IMR-90 (cell line): ENCODE measurements at regions not wholly inside any gene's neighbourhood (a gene's known extent, or its start where the extent isn't known, plus 50 kb on each side); places are given as distances from the start of the nearest gene placed in this dataset.

ENCODE experiments used
- ATAC-seq: fragments of 200-7000 bp; cut with Tn5 transposase; 2 replicates; pipeline ENCODE4 v1.9.1; 2020; ENCODE audit warnings: low read depth, mild to moderate bottlenecking, moderate library complexity
- BruUV-seq: library from RNA; stranded (reverse); fragments of 400-500 nt; replicated peaks from 2 replicates; lab custom pipeline; 2021; lab: Mats Ljungman, UMichigan
- CTCF ChIA-PET: fragments of 300-600 bp; formaldehyde crosslinking; extraction: SDS; loops from one replicate; lab custom pipeline; 2021; ENCODE audit warnings: antibody characterized with exemption; lab: Yijun Ruan, JAX
- POLR2A ChIA-PET: fragments of 300-600 bp; sonication (Branson Sonifier 250); formaldehyde crosslinking; loops from one replicate; lab custom pipeline; 2022; ENCODE audit warnings: antibody characterized with exemption; ENCODE audit not compliant: unreplicated experiment; lab: Charles Lee
- DNase-seq: peaks from one replicate; pipeline ENCODE4 v3.0.0; 2013
- H2AFZ ChIP-seq: replicated peaks from 2 replicates; pipeline ENCODE3; 2013; ENCODE audit warnings: low read length, mild to moderate bottlenecking; ENCODE audit not compliant: poor library complexity
- H2AK5ac ChIP-seq: 2 replicates; pipeline ENCODE4 v1.6.1; 2013; ENCODE audit warnings: low read depth, low read length, inconsistent platforms
- H2AK9ac ChIP-seq: replicated peaks from 2 replicates; pipeline ENCODE3; 2013; ENCODE audit warnings: mild to moderate bottlenecking, low read depth, low read length, moderate library complexity; ENCODE audit not compliant: poor library complexity
- H2BK120ac ChIP-seq: 2 replicates; pipeline ENCODE4 v1.6.1; 2013; ENCODE audit warnings: low read depth, low read length, inconsistent platforms
- H2BK15ac ChIP-seq: 3 replicates; pipeline ENCODE4 v1.6.1; 2013; ENCODE audit warnings: low read depth, low read length, inconsistent platforms
- H2BK20ac ChIP-seq: 2 replicates; pipeline ENCODE4 v1.6.1; 2013; ENCODE audit warnings: low read depth, mild to moderate bottlenecking, inconsistent platforms, low read length, moderate library complexity
- H2BK5ac ChIP-seq: 2 replicates; pipeline ENCODE4 v1.6.1; 2013; ENCODE audit warnings: mild to moderate bottlenecking, low read depth, low read length, inconsistent platforms; ENCODE audit not compliant: poor library complexity, severe bottlenecking
- H3K14ac ChIP-seq: replicated peaks from 2 replicates; pipeline ENCODE4 v1.6.1; 2013; ENCODE audit warnings: low read depth, low read length, inconsistent platforms
- H3K18ac ChIP-seq: 2 replicates; pipeline ENCODE4 v1.6.1; 2013; ENCODE audit warnings: low read depth, low read length, control low read depth
- H3K23ac ChIP-seq: 2 replicates; pipeline ENCODE4 v1.6.1; 2013; ENCODE audit warnings: low read depth, low read length, inconsistent platforms
- H3K27ac ChIP-seq: 2 replicates; pipeline ENCODE4 v1.5.1; 2013; ENCODE audit warnings: mild to moderate bottlenecking, control low read depth, low read length; ENCODE audit not compliant: insufficient read depth
- H3K27me3 ChIP-seq: 2 replicates; pipeline ENCODE4 v1.6.1; 2013; ENCODE audit warnings: low read length; ENCODE audit not compliant: control insufficient read depth, insufficient read depth
- H3K36me3 ChIP-seq: 2 replicates; pipeline ENCODE4 v1.6.1; 2013; ENCODE audit warnings: low read length, mixed read lengths; ENCODE audit not compliant: control insufficient read depth, insufficient read depth
- H3K4ac ChIP-seq: 2 replicates; pipeline ENCODE4 v1.6.1; 2013; ENCODE audit warnings: low read depth, low read length, inconsistent platforms
- H3K4me1 ChIP-seq: 2 replicates; pipeline ENCODE4 v1.6.1; 2013; ENCODE audit warnings: low read length, mixed read lengths; ENCODE audit not compliant: control insufficient read depth, insufficient read depth
- H3K4me2 ChIP-seq: 2 replicates; pipeline ENCODE4 v1.6.1; 2013; ENCODE audit warnings: low read depth, mild to moderate bottlenecking, control low read depth, low read length, moderate library complexity
- H3K4me3 ChIP-seq: 2 replicates; pipeline ENCODE4 v1.5.1; 2013; ENCODE audit warnings: low read depth, mild to moderate bottlenecking, control low read depth, low read length, moderate library complexity; ENCODE audit not compliant: insufficient read depth
- H3K56ac ChIP-seq: 2 replicates; pipeline ENCODE4 v1.6.1; 2013; ENCODE audit warnings: low read length, inconsistent platforms; ENCODE audit not compliant: insufficient read depth; ENCODE audit errors: extremely low read depth
- H3K79me1 ChIP-seq, 2 experiments: 2 replicates each; pipeline ENCODE4 v1.6.1; 2013; ENCODE audit warnings: low read length in 2 of 2, inconsistent platforms in 1 of 2, low read depth in 1 of 2
- H3K9ac ChIP-seq: 2 replicates; pipeline ENCODE4 v1.6.1; 2013; ENCODE audit warnings: low read depth, low read length, control low read depth
- H3K9me1 ChIP-seq: 2 replicates; pipeline ENCODE4 v1.6.1; 2013; ENCODE audit warnings: low read length, inconsistent platforms; ENCODE audit not compliant: insufficient read depth
- H3K9me3 ChIP-seq: 2 replicates; pipeline ENCODE4 v1.6.1; 2013; ENCODE audit warnings: low read length; ENCODE audit not compliant: control insufficient read depth, insufficient read depth
- H4K20me1 ChIP-seq: 2 replicates; pipeline ENCODE4 v1.6.1; 2013; ENCODE audit warnings: low read length, inconsistent platforms; ENCODE audit not compliant: insufficient read depth
- H4K5ac ChIP-seq: 2 replicates; pipeline ENCODE4 v1.6.1; 2013; ENCODE audit warnings: mild to moderate bottlenecking, low read depth, low read length, control low read depth
- H4K8ac ChIP-seq, 2 experiments: 2 replicates each; pipeline ENCODE4 v1.6.1; 2013; ENCODE audit warnings: low read depth in 2 of 2, low read length in 2 of 2, control low read depth in 1 of 2, inconsistent platforms in 1 of 2
- H4K91ac ChIP-seq: 2 replicates; pipeline ENCODE4 v1.6.1; 2013; ENCODE audit warnings: low read depth, low read length, inconsistent platforms; ENCODE audit not compliant: insufficient read depth
- CEBPB ChIP-seq: IDR thresholded peaks from 2 replicates; pipeline ENCODE4 v1.6.1; 2012; ENCODE audit warnings: low read depth, low read length, improper control_type of control experiment
- MAFK ChIP-seq: IDR thresholded peaks from 2 replicates; pipeline ENCODE4 v1.6.1; 2012; ENCODE audit warnings: low read depth, low read length, improper control_type of control experiment
- NFE2L2 ChIP-seq: fragments of 150-350 bp; IDR thresholded peaks from 2 replicates; pipeline ENCODE4 v1.6.1; 2016; ENCODE audit warnings: low read depth, mild to moderate bottlenecking, low read length
- WGBS, 2 experiments: methylation state at CpG; one replicate each; pipeline versions ENCODE4 v1.1.5 to v1.1.7; 2013; ENCODE audit warnings: missing lambda C conversion rate in 2 of 2; ENCODE audit not compliant: insufficient read length in 1 of 2; ENCODE audit errors: extremely low coverage in 2 of 2; 5-methylcytosine and 5-hydroxymethylcytosine counted together
- dilution Hi-C: fragments of 300-500 bp; cut with HindIII; formaldehyde crosslinking; loops from one replicate; pipeline ENCODE4 v1.14.3; 2018; ENCODE audit warnings: low sequenced_read_pairs; ENCODE audit not compliant: unreplicated experiment
- in situ Hi-C: fragments of 300-500 bp; cut with MboI; formaldehyde crosslinking; loops from 3 replicates; pipeline ENCODE4 v1.14.3; 2019; ENCODE audit warnings: low sequenced_read_pairs, inconsistent platforms, mixed read lengths
- intact Hi-C: fragments of 100-400 bp; cut with micrococcal nuclease; formaldehyde crosslinking; loops from 2 replicates; pipeline ENCODE4 v1.10.0; 2022

- H2AK9ac ChIP-seq: no peak overlapping the region
- no peaks in the 10 kb centered on the region for H3K4me1 ChIP-seq
- no peak overlapping the region; the same call in 1 of the 2 replicates for H3K23ac ChIP-seq
- H4K8ac ChIP-seq: no peak overlapping the region
- no peak overlapping the region for H3K4ac ChIP-seq
- H2AFZ ChIP-seq: no peak overlapping the region
- H3K4me3 ChIP-seq: no peak overlapping the region
- no peak overlapping the region for H3K14ac ChIP-seq
- H2AK5ac ChIP-seq: no peak overlapping the region
- no TSS peak for BruUV-seq
- POLR2A ChIA-PET: no interaction called here
- no peaks in the 10 kb centered on the region; the same call in 1 of the 2 replicates for H3K9me1 ChIP-seq
- H4K91ac ChIP-seq: no peak overlapping the region
- no peak overlapping the region for H3K27ac ChIP-seq
- no peak overlapping the region for H2BK15ac ChIP-seq
- no peaks in the 10 kb centered on the region for H3K9me3 ChIP-seq
- H3K56ac ChIP-seq: no peak overlapping the region
- CTCF ChIA-PET: no interaction called here
- H4K20me1 ChIP-seq: no peaks in the 10 kb centered on the region
- TF ChIP-seq MAFK: no peak
- no peak for TF ChIP-seq NFE2L2
- TF ChIP-seq CEBPB: no peak
- 43% methylated on average over 1 of the region's 7 CpGs; no CpG with 5 or more reads in 1 of the 2 experiments for WGBS, 2 experiments
- no peak overlapping the region for H2BK20ac ChIP-seq
- no peak overlapping the region for H2BK120ac ChIP-seq
- ATAC-seq: no peak
- H3K79me1 ChIP-seq: no peaks in the 10 kb centered on the region
- no peak overlapping the region for H2BK5ac ChIP-seq
- H3K18ac ChIP-seq: no peak overlapping the region
- no peak overlapping the region for H3K4me2 ChIP-seq
- H3K9ac ChIP-seq: no peak overlapping the region
- peaks cover 30% of the 10 kb centered on the region for H3K27me3 ChIP-seq
- H3K36me3 ChIP-seq: no peaks in the 10 kb centered on the region
- intact Hi-C loops (no loop called here), in situ Hi-C loops (no loop called here), dilution Hi-C loops (no loop called here)
- no peak overlapping the region for H4K5ac ChIP-seq
- DNase-seq: no peak
Measured at GRCh38 chr2:64367444-64368232, 86.3 kb upstream of the LGALSL start.
